ENCODE measurements at regions not wholly inside any gene's neighbourhood (a gene's known extent, or its start where the extent isn't known, plus 50 kb on each side); places are given as distances from the start of the nearest gene placed in this dataset.

GRCh38 chr3:124653071-124653796 lies 77.0 kb upstream of the UMPS start:
- no TSS peak for BruUV-seq (replicated peaks)
- DNase-seq (ENCODE audit: unreplicated experiment) = no peak
- POLR2A ChIA-PET = interaction anchor here (0.6 kb wide), 2 partner anchors 10 to 211 kb away, joined by 3 to 4 read pairs; no protein-coding TSS in a partner anchor
- TF ChIP-seq, protein P1, sequence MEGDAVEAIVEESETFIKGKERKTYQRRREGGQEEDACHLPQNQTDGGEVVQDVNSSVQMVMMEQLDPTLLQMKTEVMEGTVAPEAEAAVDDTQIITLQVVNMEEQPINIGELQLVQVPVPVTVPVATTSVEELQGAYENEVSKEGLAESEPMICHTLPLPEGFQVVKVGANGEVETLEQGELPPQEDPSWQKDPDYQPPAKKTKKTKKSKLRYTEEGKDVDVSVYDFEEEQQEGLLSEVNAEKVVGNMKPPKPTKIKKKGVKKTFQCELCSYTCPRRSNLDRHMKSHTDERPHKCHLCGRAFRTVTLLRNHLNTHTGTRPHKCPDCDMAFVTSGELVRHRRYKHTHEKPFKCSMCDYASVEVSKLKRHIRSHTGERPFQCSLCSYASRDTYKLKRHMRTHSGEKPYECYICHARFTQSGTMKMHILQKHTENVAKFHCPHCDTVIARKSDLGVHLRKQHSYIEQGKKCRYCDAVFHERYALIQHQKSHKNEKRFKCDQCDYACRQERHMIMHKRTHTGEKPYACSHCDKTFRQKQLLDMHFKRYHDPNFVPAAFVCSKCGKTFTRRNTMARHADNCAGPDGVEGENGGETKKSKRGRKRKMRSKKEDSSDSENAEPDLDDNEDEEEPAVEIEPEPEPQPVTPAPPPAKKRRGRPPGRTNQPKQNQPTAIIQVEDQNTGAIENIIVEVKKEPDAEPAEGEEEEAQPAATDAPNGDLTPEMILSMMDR (IDR thresholded peaks at IDR 0.05; ENCODE audit: unreplicated experiment) = no peak
- Mint-ChIP-seq H3K4me1 (ENCODE audit: insufficient read depth, unreplicated experiment) (no peaks in the 10 kb centered on the region), H3K9me3 (ENCODE audit: unreplicated experiment) (no peaks in the 10 kb centered on the region), H3K36me3 (ENCODE audit: insufficient read depth, unreplicated experiment) (no peaks in the 10 kb centered on the region), H3K27ac (ENCODE audit: low read depth, unreplicated experiment) (no peak overlapping the region), H3K27me3 (ENCODE audit: insufficient read depth, unreplicated experiment) (peaks cover 47% of the 10 kb centered on the region), H3K4me3 (ENCODE audit: unreplicated experiment) (no peak overlapping the region)
- intact Hi-C loops (cut with micrococcal nuclease) = no loop called here
- CTCF ChIA-PET = no interaction called here

GRCh38 chr3:124653797-124654469 lies 76.3 kb upstream of the UMPS start:
- CTCF ChIA-PET = interaction anchor here (1.3 kb wide), 1 partner anchor 11 kb away, joined by 4 read pairs; no protein-coding TSS in a partner anchor
- Mint-ChIP-seq H3K9me3 (ENCODE audit: unreplicated experiment) (no peaks in the 10 kb centered on the region), H3K36me3 (ENCODE audit: insufficient read depth, unreplicated experiment) (no peaks in the 10 kb centered on the region), H3K27me3 (ENCODE audit: insufficient read depth, unreplicated experiment) (peaks cover 40% of the 10 kb centered on the region), H3K4me3 (ENCODE audit: unreplicated experiment) (no peak overlapping the region), H3K4me1 (ENCODE audit: insufficient read depth, unreplicated experiment) (no peaks in the 10 kb centered on the region), H3K27ac (ENCODE audit: low read depth, unreplicated experiment) (no peak overlapping the region)
- TF ChIP-seq, protein P1 (IDR thresholded peaks at IDR 0.05; ENCODE audit: unreplicated experiment) = no peak
- DNase-seq (ENCODE audit: unreplicated experiment) = no peak
- POLR2A ChIA-PET = no interaction called here
- BruUV-seq (replicated peaks) = no TSS peak
- intact Hi-C loops (cut with micrococcal nuclease) = no loop called here

GRCh38 chr3:124654470-124654845 lies 75.8 kb upstream of the UMPS start:
- no peaks in the 10 kb centered on the region for H3K9me3 Mint-ChIP-seq (ENCODE audit: unreplicated experiment)
- no peaks in the 10 kb centered on the region for H3K36me3 Mint-ChIP-seq (ENCODE audit: insufficient read depth, unreplicated experiment)
- no peaks in the 10 kb centered on the region for H3K4me1 Mint-ChIP-seq (ENCODE audit: insufficient read depth, unreplicated experiment)
- no peak overlapping the region for H3K4me3 Mint-ChIP-seq (ENCODE audit: unreplicated experiment)
- ChIA-PET POLR2A (no interaction called here), CTCF (interaction anchor here (0.6 to 1.3 kb wide), 2 partner anchors 11 to 1570 kb away, joined by 4 to 5 read pairs; no protein-coding TSS in a partner anchor)
- no TSS peak for BruUV-seq (replicated peaks)
- H3K27ac Mint-ChIP-seq (ENCODE audit: low read depth, unreplicated experiment) = no peak overlapping the region
- H3K27me3 Mint-ChIP-seq (ENCODE audit: insufficient read depth, unreplicated experiment) = peaks cover 40% of the 10 kb centered on the region
- TF ChIP-seq, protein P1 (IDR thresholded peaks at IDR 0.05; ENCODE audit: unreplicated experiment) = no peak
- intact Hi-C loops (cut with micrococcal nuclease) = no loop called here
- no peak for DNase-seq (ENCODE audit: unreplicated experiment)

DNA sequence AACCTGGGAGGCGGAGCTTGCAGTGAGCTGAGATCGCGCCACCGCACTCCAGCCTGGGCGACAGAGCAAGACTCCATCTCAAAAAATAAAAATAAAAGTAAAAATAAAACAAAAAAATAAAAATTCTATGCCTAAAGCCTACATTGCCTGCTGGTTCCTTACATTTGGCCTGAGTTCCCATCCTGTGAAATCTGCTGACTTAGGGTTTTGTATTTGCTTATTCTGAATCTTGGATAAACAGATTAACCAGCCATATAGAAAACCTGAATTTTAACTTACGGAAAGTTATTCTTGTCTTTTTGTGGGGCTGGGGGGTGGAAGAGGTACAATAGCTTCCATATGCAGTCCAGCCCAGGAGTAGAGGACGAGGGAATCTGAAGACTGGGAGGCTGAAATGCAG lies 73.7 kb upstream of the UMPS start:
- Mint-ChIP-seq H3K27me3 (ENCODE audit: insufficient read depth, unreplicated experiment) (peaks cover 47% of the 10 kb centered on the region), H3K4me3 (ENCODE audit: unreplicated experiment) (no peak overlapping the region), H3K9me3 (ENCODE audit: unreplicated experiment) (no peaks in the 10 kb centered on the region), H3K27ac (ENCODE audit: low read depth, unreplicated experiment) (no peak overlapping the region), H3K36me3 (ENCODE audit: insufficient read depth, unreplicated experiment) (no peaks in the 10 kb centered on the region), H3K4me1 (ENCODE audit: insufficient read depth, unreplicated experiment) (no peaks in the 10 kb centered on the region)
- ChIA-PET POLR2A (no interaction called here), CTCF (interaction anchor here (1.1 to 1.2 kb wide), 2 partner anchors 32 to 305 kb away, joined by 3 to 4 read pairs; no protein-coding TSS in a partner anchor)
- TF ChIP-seq, protein P1 (IDR thresholded peaks at IDR 0.05; ENCODE audit: unreplicated experiment) = no peak
- no TSS peak for BruUV-seq (replicated peaks)
- intact Hi-C loops (cut with micrococcal nuclease) = no loop called here
- no peak for DNase-seq (ENCODE audit: unreplicated experiment)

Data from MCF 10A (cell line).